AG04449 (cell line): ENCODE measurements at regions not wholly inside any gene's neighbourhood (a gene's known extent, or its start where the extent isn't known, plus 50 kb on each side); places are given as distances from the start of the nearest gene placed in this dataset.

Source experiments
- CTCF ChIA-PET: fragments of 350-600 bp; formaldehyde crosslinking; extraction: SDS; loops from one replicate; lab custom pipeline; 2021; ENCODE audit warnings: antibody characterized with exemption; lab: Yijun Ruan, JAX
- POLR2A ChIA-PET: fragments of 400-600, 350-600 bp; formaldehyde crosslinking; extraction: SDS; loops from one replicate; lab custom pipeline; 2020; ENCODE audit warnings: antibody characterized with exemption, inconsistent platforms; lab: Yijun Ruan, JAX
- DNase-seq: peaks from one replicate; pipeline ENCODE4 v3.0.0-alpha.2; 2010; ENCODE audit warnings: low read depth, low spot score
- H3K4me3 ChIP-seq: 2 replicates; pipeline ENCODE4 v1.5.1; 2011; ENCODE audit warnings: low read depth, mild to moderate bottlenecking, control low read depth, low read length
- TF ChIP-seq, protein P1 (sequence below): IDR thresholded peaks from one replicate; pipeline ENCODE4 v1.5.1; 2011; ENCODE audit warnings: mild to moderate bottlenecking, moderate library complexity, low read length, control low read depth, inconsistent platforms; ENCODE audit not compliant: insufficient read depth; ENCODE audit errors: missing control alignments

DNA sequence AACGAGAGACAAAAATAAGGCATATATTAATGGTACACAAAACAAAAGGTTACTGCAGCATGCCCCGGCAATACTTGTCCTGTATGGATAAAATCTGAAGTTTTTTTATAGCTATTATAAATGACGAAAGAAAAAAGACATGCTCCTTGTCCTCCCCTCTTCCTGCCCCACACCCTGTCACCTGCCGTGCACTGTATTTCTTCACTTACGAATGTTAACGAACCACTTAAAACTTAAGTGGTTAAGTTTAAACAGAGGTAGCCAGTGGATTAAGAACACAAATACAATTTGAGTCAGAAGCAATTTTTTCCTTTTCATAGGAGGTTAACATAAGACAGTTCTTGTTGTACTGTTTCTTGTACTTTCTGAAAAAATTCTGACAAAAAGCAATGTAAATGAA lies 799.1 kb upstream of the NECTIN3 start:
- POLR2A ChIA-PET, result no interaction called here
- no peak overlapping the region for H3K4me3 ChIP-seq
- DNase-seq, result no peak
- TF ChIP-seq, protein P1, sequence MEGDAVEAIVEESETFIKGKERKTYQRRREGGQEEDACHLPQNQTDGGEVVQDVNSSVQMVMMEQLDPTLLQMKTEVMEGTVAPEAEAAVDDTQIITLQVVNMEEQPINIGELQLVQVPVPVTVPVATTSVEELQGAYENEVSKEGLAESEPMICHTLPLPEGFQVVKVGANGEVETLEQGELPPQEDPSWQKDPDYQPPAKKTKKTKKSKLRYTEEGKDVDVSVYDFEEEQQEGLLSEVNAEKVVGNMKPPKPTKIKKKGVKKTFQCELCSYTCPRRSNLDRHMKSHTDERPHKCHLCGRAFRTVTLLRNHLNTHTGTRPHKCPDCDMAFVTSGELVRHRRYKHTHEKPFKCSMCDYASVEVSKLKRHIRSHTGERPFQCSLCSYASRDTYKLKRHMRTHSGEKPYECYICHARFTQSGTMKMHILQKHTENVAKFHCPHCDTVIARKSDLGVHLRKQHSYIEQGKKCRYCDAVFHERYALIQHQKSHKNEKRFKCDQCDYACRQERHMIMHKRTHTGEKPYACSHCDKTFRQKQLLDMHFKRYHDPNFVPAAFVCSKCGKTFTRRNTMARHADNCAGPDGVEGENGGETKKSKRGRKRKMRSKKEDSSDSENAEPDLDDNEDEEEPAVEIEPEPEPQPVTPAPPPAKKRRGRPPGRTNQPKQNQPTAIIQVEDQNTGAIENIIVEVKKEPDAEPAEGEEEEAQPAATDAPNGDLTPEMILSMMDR, result no peak
- CTCF ChIA-PET, result no interaction called here

DNA sequence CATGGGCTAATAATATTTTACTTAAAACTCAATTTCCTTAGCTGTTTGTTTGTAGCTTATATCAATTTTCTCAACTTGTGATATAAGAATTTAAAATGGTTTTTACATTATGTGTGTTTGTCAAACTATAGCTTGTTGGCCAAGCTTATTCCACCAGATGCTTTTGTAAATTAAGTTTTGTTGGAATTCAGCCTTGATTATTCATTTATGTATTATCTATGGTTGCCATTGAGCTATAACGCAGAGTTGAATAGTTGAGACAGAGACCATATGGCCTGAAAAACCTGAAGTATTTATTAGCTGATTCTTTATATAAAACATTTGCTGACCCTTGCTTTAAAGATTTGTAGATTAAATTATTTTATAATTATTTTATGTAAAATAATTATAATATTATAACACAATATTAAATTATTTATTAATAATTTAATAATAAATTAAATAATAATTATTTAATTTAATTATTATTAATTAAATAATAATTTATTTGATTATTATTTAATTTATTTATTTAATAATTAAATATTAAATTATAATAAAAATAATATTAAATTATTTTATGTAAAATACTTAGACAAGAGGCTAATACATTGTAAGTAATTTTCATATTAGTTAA lies 779.6 kb upstream of the NECTIN3 start:
- no peak for DNase-seq
- CTCF ChIA-PET, result interaction anchor here (1.3 kb wide), 1 partner anchor 18 kb away, joined by 3 read pairs; no protein-coding TSS in a partner anchor
- POLR2A ChIA-PET, result no interaction called here
- TF ChIP-seq, protein P1, result no peak
- no peak overlapping the region for H3K4me3 ChIP-seq

DNA sequence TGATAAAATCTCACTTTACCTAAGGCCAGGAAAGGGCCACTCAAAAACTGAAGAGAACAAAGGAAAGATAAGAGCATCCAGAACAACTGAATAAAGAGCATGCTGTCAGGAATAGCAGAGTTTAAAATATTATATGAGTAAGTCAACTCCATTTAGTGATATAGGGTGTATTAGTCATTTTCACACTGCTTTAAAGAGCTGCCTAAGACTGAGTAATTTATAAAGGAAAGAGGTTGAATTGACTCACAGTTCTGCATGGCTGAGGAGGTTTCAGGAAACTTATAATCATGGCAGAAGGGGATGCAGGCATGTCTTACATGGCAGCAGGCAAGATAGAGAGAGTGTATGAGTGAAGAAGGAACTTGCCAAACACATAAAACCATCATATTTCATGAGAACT lies 778.0 kb upstream of the NECTIN3 start:
- ChIA-PET CTCF (no interaction called here), POLR2A (no interaction called here)
- no peak overlapping the region for H3K4me3 ChIP-seq
- TF ChIP-seq, protein P1, result no peak
- DNase-seq, result no peak

DNA sequence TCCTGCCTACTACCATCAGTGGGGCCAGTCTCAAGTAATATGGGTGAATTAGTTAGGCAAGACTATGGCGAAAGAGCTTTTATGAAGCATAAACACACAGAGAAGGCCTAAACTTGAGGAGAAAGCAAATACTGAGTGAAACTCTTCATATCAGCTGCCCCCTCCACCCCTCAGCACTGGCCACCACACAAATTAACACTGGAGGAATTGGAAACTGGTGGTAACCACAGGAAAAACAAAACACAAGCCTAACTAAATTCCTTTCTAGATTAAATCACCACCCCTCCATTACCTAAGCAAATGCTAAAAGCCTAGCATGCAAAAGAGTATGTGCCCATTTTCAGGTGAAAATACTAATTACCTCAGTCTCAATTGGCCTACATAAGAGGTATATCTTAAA lies 774.7 kb upstream of the NECTIN3 start:
- CTCF ChIA-PET, result interaction anchor here (1.9 kb wide), 1 partner anchor 17 kb away, joined by 8 read pairs; no protein-coding TSS in a partner anchor
- H3K4me3 ChIP-seq, result no peak overlapping the region
- POLR2A ChIA-PET, result no interaction called here
- DNase-seq, result no peak
- TF ChIP-seq, protein P1, result no peak

DNA sequence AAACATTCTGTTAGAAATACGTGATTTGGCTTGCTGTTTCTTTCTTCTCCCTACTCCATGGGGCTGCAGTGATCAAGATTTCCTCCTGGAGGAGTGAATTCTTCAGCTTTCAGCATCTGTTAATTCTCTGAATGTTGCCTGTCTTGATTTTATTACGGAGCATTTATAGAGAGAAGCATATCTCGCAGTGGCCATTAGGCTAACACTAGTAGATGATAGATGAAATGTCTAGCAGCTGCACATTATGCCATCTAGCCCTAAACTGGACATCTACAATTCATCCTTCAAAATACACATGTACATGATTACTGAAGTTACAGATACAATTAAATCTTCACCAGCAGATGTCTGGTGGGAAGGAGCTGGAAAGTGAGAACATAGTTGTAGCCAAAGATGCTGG lies 769.8 kb upstream of the NECTIN3 start:
- no peak for DNase-seq
- TF ChIP-seq, protein P1, result no peak
- CTCF ChIA-PET, result interaction anchor here (1.0 to 4.7 kb wide), 2 partner anchors 9 to 13 kb away, joined by 4 to 27 read pairs; no protein-coding TSS in a partner anchor
- H3K4me3 ChIP-seq, result no peak overlapping the region
- POLR2A ChIA-PET, result no interaction called here

DNA sequence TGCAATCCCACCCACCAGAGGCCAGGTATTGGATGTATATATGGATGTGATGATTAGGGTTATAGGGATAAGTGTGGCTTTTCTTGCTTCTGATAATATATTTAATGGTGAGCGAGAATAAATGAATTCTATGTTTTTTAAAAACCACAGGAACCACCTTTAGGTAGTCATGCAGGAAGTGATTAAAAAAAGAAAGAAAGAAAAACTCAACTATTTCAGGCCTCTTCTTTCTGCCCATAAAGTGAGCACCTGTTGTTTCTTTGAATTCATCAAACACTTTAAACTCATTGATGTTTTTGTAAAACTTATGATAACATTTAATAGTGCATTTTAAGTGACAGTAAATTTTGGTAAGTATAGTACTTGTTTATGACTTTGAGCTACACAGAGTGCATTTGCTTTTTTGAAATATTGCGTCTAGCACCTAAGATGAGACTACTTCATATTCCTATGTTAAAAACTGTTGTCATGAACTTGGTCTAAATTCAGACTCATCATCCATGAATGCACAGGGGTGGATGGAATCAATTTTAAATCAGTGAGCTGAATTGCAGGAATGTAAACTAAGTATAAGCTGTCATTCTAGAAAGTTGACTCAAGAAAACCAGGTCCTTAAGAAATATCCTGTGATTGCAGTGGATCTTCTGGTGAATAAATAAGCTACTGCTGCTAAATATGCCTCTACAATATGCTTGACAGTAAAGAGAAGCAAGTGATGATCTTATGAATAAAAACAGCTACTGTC lies 764.4 kb upstream of the NECTIN3 start:
- CTCF ChIA-PET, result no interaction called here
- no peak overlapping the region for H3K4me3 ChIP-seq
- TF ChIP-seq, protein P1, result no peak
- DNase-seq, result peak; percentile 37
- POLR2A ChIA-PET, result no interaction called here
